CD14-positive monocyte (primary cell): ENCODE measurements at regions not wholly inside any gene's neighbourhood (a gene's known extent, or its start where the extent isn't known, plus 50 kb on each side); places are given as distances from the start of the nearest gene placed in this dataset.

Source experiments
- DNase-seq, 3 donors: peaks; one replicate each; pipeline ENCODE4 v3.0.0-alpha.2; 2011 to 2022
- H2AFZ ChIP-seq: 2 replicates; pipeline ENCODE4 v1.6.0; 2012; ENCODE audit warnings: mild to moderate bottlenecking, low read depth, low read length, inconsistent platforms; ENCODE audit not compliant: insufficient read depth, poor library complexity, severe bottlenecking
- H3K27ac ChIP-seq, 2 donors: 1 replicate in 1 of 2; 2 replicates in 1 of 2; pipeline ENCODE4 v1.5.1; 2012 to 2013; ENCODE audit warnings: low read length in 2 of 2, control low read depth in 1 of 2, inconsistent platforms in 1 of 2, low read depth in 1 of 2, mild to moderate bottlenecking in 1 of 2
- H3K27me3 ChIP-seq, 2 donors: one replicate each; pipeline versions ENCODE4 v1.6.0 to v1.6.1; 2011 to 2013; ENCODE audit warnings: low read length in 2 of 2; ENCODE audit not compliant: control insufficient read depth in 2 of 2, insufficient read depth in 2 of 2
- H3K36me3 ChIP-seq, 2 donors: replicated peaks in 1 of 2; 1 replicate in 1 of 2; 2 replicates in 1 of 2; pipeline versions ENCODE4 v1.5.1 to v1.6.1; 2012 to 2013; ENCODE audit warnings: low read length in 2 of 2, control low read depth in 1 of 2, inconsistent platforms in 1 of 2, mild to moderate bottlenecking in 1 of 2; ENCODE audit not compliant: insufficient read depth in 2 of 2, control insufficient read depth in 1 of 2
- H3K4me1 ChIP-seq, 2 donors: 1 replicate in 1 of 2; 2 replicates in 1 of 2; pipeline versions ENCODE4 v1.5.1 to v1.6.1; 2012 to 2013; ENCODE audit warnings: low read length in 2 of 2, control low read depth in 1 of 2, inconsistent platforms in 1 of 2, mild to moderate bottlenecking in 1 of 2, moderate library complexity in 1 of 2; ENCODE audit not compliant: insufficient read depth in 2 of 2, control insufficient read depth in 1 of 2
- H3K4me2 ChIP-seq: replicated peaks from 2 replicates; pipeline ENCODE3; 2012; ENCODE audit warnings: low read length, moderate library complexity, mild to moderate bottlenecking; ENCODE audit not compliant: poor library complexity, severe bottlenecking; ENCODE audit errors: extremely low read depth
- H3K4me3 ChIP-seq, 3 experiments: fragments of 200-600 bp in 1 of 3; sonication (generic) in 1 of 3; replicated peaks in 1 of 3; 1 replicate in 2 of 3; 2 replicates in 1 of 3; pipeline ENCODE4 v1.5.1; 2011 to 2013; ENCODE audit warnings: low read length in 3 of 3, mild to moderate bottlenecking in 3 of 3, control low read depth in 2 of 3, low read depth in 2 of 3, inconsistent platforms in 1 of 3, moderate library complexity in 1 of 3
- H3K79me2 ChIP-seq: 2 replicates; pipeline ENCODE4 v1.6.0; 2012; ENCODE audit warnings: mild to moderate bottlenecking, control low read depth, inconsistent platforms, low read length, moderate library complexity; ENCODE audit not compliant: insufficient read depth
- H3K9ac ChIP-seq: 2 replicates; pipeline ENCODE4 v1.6.0; 2017; ENCODE audit warnings: low read length, mild to moderate bottlenecking; ENCODE audit not compliant: insufficient read depth, poor library complexity, severe bottlenecking
- H3K9me3 ChIP-seq, 2 donors: replicated peaks in 1 of 2; 1 replicate in 1 of 2; 2 replicates in 1 of 2; pipeline versions ENCODE4 v1.5.1 to v1.6.1; 2012 to 2013; ENCODE audit warnings: low read length in 2 of 2, control low read depth in 1 of 2; ENCODE audit not compliant: control insufficient read depth in 1 of 2, insufficient read depth in 1 of 2
- H4K20me1 ChIP-seq: 2 replicates; pipeline ENCODE4 v1.6.0; 2012; ENCODE audit warnings: mild to moderate bottlenecking, low read length, control low read depth, moderate library complexity; ENCODE audit not compliant: insufficient read depth
- H3K27ac Mint-ChIP-seq, 7 donors: one replicate each; pipeline ENCODE4 v1.8.0; 2020; ENCODE audit warnings: mild to moderate bottlenecking in 7 of 7, mixed read lengths in 7 of 7, moderate library complexity in 6 of 7, inconsistent platforms in 2 of 7
- H3K27me3 Mint-ChIP-seq, 3 donors: one replicate each; pipeline ENCODE4 v1.8.0; 2021 to 2022; ENCODE audit warnings: low read depth in 3 of 3, mild to moderate bottlenecking in 3 of 3, mixed read lengths in 3 of 3, moderate library complexity in 3 of 3, inconsistent platforms in 1 of 3
- H3K36me3 Mint-ChIP-seq, 2 donors: one replicate each; pipeline ENCODE4 v1.8.0; 2020; ENCODE audit warnings: mixed read lengths in 2 of 2, inconsistent platforms in 1 of 2, mild to moderate bottlenecking in 1 of 2
- H3K4me1 Mint-ChIP-seq: one replicate; pipeline ENCODE4 v1.8.0; 2020; ENCODE audit warnings: mild to moderate bottlenecking, mixed read lengths
- H3K4me3 Mint-ChIP-seq, 2 donors: one replicate each; pipeline ENCODE4 v1.8.0; 2020; ENCODE audit warnings: mild to moderate bottlenecking in 2 of 2, mixed read lengths in 2 of 2, moderate library complexity in 1 of 2
- H3K9me3 Mint-ChIP-seq, 7 donors: one replicate each; pipeline ENCODE4 v1.8.0; 2020 to 2022; ENCODE audit warnings: mixed read lengths in 7 of 7, mild to moderate bottlenecking in 6 of 7, moderate library complexity in 6 of 7, inconsistent platforms in 2 of 7
- CTCF ChIP-seq: fragments of 200-600 bp; IDR thresholded peaks from one replicate; pipeline ENCODE4 v1.8.0; 2022; ENCODE audit warnings: antibody characterized with exemption, mild to moderate bottlenecking
- WGBS: methylation state at CpG from one replicate; pipeline ENCODE4 v1.1.5; 2013; ENCODE audit warnings: missing lambda C conversion rate; ENCODE audit not compliant: insufficient coverage; 5-methylcytosine and 5-hydroxymethylcytosine counted together
- intact Hi-C, 2 donors: fragments of 100-400 bp; cut with micrococcal nuclease; formaldehyde crosslinking; loops; one replicate each; pipeline versions ENCODE4 v1.15.0 to v1.15.1; 2023

DNA sequence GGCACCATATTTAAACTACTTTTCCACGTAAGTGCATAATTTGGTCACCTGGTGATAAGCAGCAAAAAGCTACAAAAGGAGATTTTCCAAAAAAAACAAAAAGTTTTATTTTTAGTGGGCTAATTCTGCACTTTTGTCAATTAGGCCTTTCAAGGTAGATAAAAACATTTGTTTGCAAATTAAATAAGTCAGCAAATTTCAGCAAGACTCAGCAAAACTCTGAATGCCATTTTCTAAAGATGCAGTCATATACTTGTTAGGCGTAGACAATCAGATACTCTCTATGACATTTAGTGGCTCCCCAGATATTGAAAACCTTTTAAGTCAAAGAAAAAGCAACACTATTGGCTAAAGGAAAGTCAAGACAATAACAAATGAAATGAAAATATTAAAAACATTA is 400.2 kb upstream of the GOLIM4 start:
- H3K27me3 ChIP-seq = no peaks in the 10 kb centered on the region

GRCh38 chr3:168495270-168495669 is 399.5 kb upstream of the GOLIM4 start:
- Histone ChIP-seq H3K27ac (no peak overlapping the region), H3K36me3 (no peaks in the 10 kb centered on the region), H3K4me2 (no peak overlapping the region), H4K20me1 (no peaks in the 10 kb centered on the region), H3K4me3 (no peak overlapping the region), H3K9me3 (no peaks in the 10 kb centered on the region), H3K79me2 (no peaks in the 10 kb centered on the region), H2AFZ (no peak overlapping the region), H3K4me1 (no peaks in the 10 kb centered on the region), H3K27me3 (no peaks in the 10 kb centered on the region), H3K9ac (no peak overlapping the region)
- TF ChIP-seq CTCF = no peak
- Mint-ChIP-seq H3K4me3 (no peak overlapping the region), H3K36me3 (no peaks in the 10 kb centered on the region), H3K27me3 (no peaks in the 10 kb centered on the region), H3K27ac (no peak overlapping the region), H3K9me3 (no peaks in the 10 kb centered on the region), H3K4me1 (no peaks in the 10 kb centered on the region)
- DNase-seq = no peak
- WGBS = no CpG with 5 or more reads among the region's 2 CpGs
- intact Hi-C loops = no loop called here

More for the DNA sequence above, 400.2 kb upstream of the GOLIM4 start:
- no peaks in the 10 kb centered on the region for H3K4me1 Mint-ChIP-seq
- Histone ChIP-seq H3K9me3 (no peaks in the 10 kb centered on the region), H3K4me3 (no peak overlapping the region), H3K4me2 (no peak overlapping the region), H2AFZ (no peak overlapping the region), H3K4me1 (no peaks in the 10 kb centered on the region), H3K9ac (no peak overlapping the region), H3K79me2 (no peaks in the 10 kb centered on the region), H4K20me1 (no peaks in the 10 kb centered on the region), H3K27ac (no peak overlapping the region), H3K36me3 (no peaks in the 10 kb centered on the region)
- WGBS = 100% methylated on average over 1 of the region's 2 CpGs
- intact Hi-C loops = no loop called here
- no peaks in the 10 kb centered on the region for H3K9me3 Mint-ChIP-seq
- no peak overlapping the region for H3K4me3 Mint-ChIP-seq
- no peak for TF ChIP-seq CTCF
- no peak for DNase-seq
- H3K36me3 Mint-ChIP-seq = no peaks in the 10 kb centered on the region
- no peaks in the 10 kb centered on the region for H3K27me3 Mint-ChIP-seq
- H3K27ac Mint-ChIP-seq = no peak overlapping the region
